Pancreas (tissue), 10 donors: ENCODE measurements at regions not wholly inside any gene's neighbourhood (a gene's known extent, or its start where the extent isn't known, plus 50 kb on each side); places are given as distances from the start of the nearest gene placed in this dataset.
A peak's percentile ranks its signal among the peaks of the same experiment; 100 is the strongest.

Experiments
- ATAC-seq, 4 donors: fragments of 200-7000 bp; cut with Tn5 transposase; one replicate each; pipeline versions ENCODE4 v1.8.0 to v1.9.1; 2020; ENCODE audit warnings: mild to moderate bottlenecking in 4 of 4, moderate library complexity in 4 of 4
- DNase-seq, 6 donors: peaks; one replicate each; pipeline ENCODE4 v3.0.0-alpha.2; 2020
- FAIRE-seq: peaks from 2 replicates; lab custom pipeline; 2012; peaks lifted over from hg19 to GRCh38; lab: Jason Lieb, UNC
- H3K27ac ChIP-seq, 4 donors: fragments of 200-600 bp; sonication (generic); 1 replicate in 3 of 4; 2 replicates in 1 of 4; pipeline versions ENCODE4 v1.5.0 to v1.8.0; 2020
- H3K27me3 ChIP-seq, 4 donors: fragments of 200-600 bp; one replicate each; pipeline ENCODE4 v1.8.0; 2021
- H3K36me3 ChIP-seq, 3 donors: fragments of 200-600 bp; sonication (generic) in 1 of 3; one replicate each; pipeline versions ENCODE4 v1.5.0 to v1.8.0; 2020 to 2021
- H3K4me1 ChIP-seq, 3 donors: fragments of 200-600 bp; one replicate each; pipeline ENCODE4 v1.8.0; 2021
- H3K4me3 ChIP-seq, 4 donors: fragments of 200-600 bp; sonication (generic) in 2 of 4; one replicate each; pipeline versions ENCODE4 v1.5.0 to v1.8.0; 2020 to 2021
- H3K9me3 ChIP-seq, 4 donors: fragments of 200-600 bp; one replicate each; pipeline ENCODE4 v1.8.0; 2021
- CTCF ChIP-seq, 4 donors: fragments of 200-600 bp; sonication (generic) in 3 of 4; IDR thresholded peaks; one replicate each; pipeline versions ENCODE4 v1.5.0 to v1.8.0; 2021; ENCODE audit warnings: antibody characterized with exemption in 4 of 4
- WGBS, 2 donors: extraction: QIAGEN DNeasy Blood & Tissue Kit; methylation state at CpG; one replicate each; pipeline ENCODE4 v1.1.7; 2013; 5-methylcytosine and 5-hydroxymethylcytosine counted together
- intact Hi-C, 3 donors: fragments of 100-400 bp; cut with DNase I; formaldehyde crosslinking; loops; one replicate each; pipeline versions ENCODE4 v1.11.1 to v1.14.2; 2022
- donor health status: healthy with polysubstance abuse.
- donor health status: DM: no; HTN: no; CAD: no; lungs with moderate emphysema.
- donor health status: DM: no; HTN: no; CAD: no.
- donor health status: control.
- donor health status: control.
- donor health status: Bipolar disorder and iron deficiency.
- donor health status: DM: yes; HTN: yes; CAD: no.
- donor health status: DM: no; HTN: no; CAD: no.
- donor health status: DM: no; HTN: no; CAD: no.
- donor health status: DM: yes; HTN: yes; CAD: no.

- TF ChIP-seq CTCF (IDR thresholded peaks at IDR 0.05): no peak
- Histone ChIP-seq H3K4me3 (no peak overlapping the region), H3K27ac (no peak overlapping the region), H3K4me1 (no peaks in the 10 kb centered on the region), H3K36me3 (no peaks in the 10 kb centered on the region), H3K27me3 (no peaks in the 10 kb centered on the region), H3K9me3 (no peaks in the 10 kb centered on the region)
- DNase-seq (no peak), ATAC-seq (peak in 1 of 4 donors; percentile 17), FAIRE-seq (no peak)
- intact Hi-C loops: no loop called here
- 74 to 91% methylated on average over 2 of the region's 2 CpGs for WGBS, 2 donors
These were observed 63.0 kb upstream of the RBPJ start for GRCh38 chr4:26257850-26258249.

GRCh38 chr4:26260571-26260970, 60.2 kb upstream of the RBPJ start:
- Histone ChIP-seq H3K4me3 (no peak overlapping the region), H3K36me3 (no peaks in the 10 kb centered on the region), H3K4me1 (no peaks in the 10 kb centered on the region), H3K27ac (no peak overlapping the region), H3K27me3 (no peaks in the 10 kb centered on the region), H3K9me3 (no peaks in the 10 kb centered on the region)
- WGBS, 2 donors: 73 to 84% methylated on average over 2 of the region's 2 CpGs
- ATAC-seq: no peak
- no peak for DNase-seq
- no peak for TF ChIP-seq CTCF (IDR thresholded peaks at IDR 0.05)
- FAIRE-seq: no peak
- intact Hi-C loops: no loop called here

- Histone ChIP-seq H3K36me3 (no peaks in the 10 kb centered on the region), H3K4me3 (no peak overlapping the region), H3K9me3 (no peaks in the 10 kb centered on the region), H3K27ac (no peak overlapping the region), H3K27me3 (no peaks in the 10 kb centered on the region), H3K4me1 (no peaks in the 10 kb centered on the region)
- 55 to 68% methylated on average over 2 of the region's 2 CpGs for WGBS, 2 donors
- intact Hi-C loops: no loop called here
- FAIRE-seq: no peak
- ATAC-seq: peak in 1 of 4 donors; percentile 25
- DNase-seq: no peak
- TF ChIP-seq CTCF (IDR thresholded peaks at IDR 0.05): no peak
These were observed 59.4 kb upstream of the RBPJ start for GRCh38 chr4:26261405-26261804.

- H3K27ac ChIP-seq: no peak overlapping the region
- 74 to 76% methylated on average over 5 of the region's 5 CpGs for WGBS, 2 donors
- no peaks in the 10 kb centered on the region for H3K27me3 ChIP-seq
- H3K9me3 ChIP-seq: no peaks in the 10 kb centered on the region
- intact Hi-C loops: no loop called here
- no peak for DNase-seq
- H3K4me1 ChIP-seq: no peaks in the 10 kb centered on the region
- FAIRE-seq: no peak
- ATAC-seq: no peak
- H3K4me3 ChIP-seq: no peak overlapping the region
- no peaks in the 10 kb centered on the region for H3K36me3 ChIP-seq
- TF ChIP-seq CTCF (IDR thresholded peaks at IDR 0.05): no peak
These were observed 57.6 kb upstream of the RBPJ start for GRCh38 chr4:26263165-26263564.

GRCh38 chr4:26264109-26264508, 56.7 kb upstream of the RBPJ start:
- 95 to 98% methylated on average over 5 of the region's 5 CpGs for WGBS, 2 donors
- H3K9me3 ChIP-seq: no peaks in the 10 kb centered on the region
- no peak for FAIRE-seq

More at GRCh38 chr4:26264109-26264508, 56.7 kb upstream of the RBPJ start:
- Histone ChIP-seq H3K4me1 (no peaks in the 10 kb centered on the region), H3K4me3 (no peak overlapping the region), H3K27me3 (no peaks in the 10 kb centered on the region), H3K36me3 (no peaks in the 10 kb centered on the region), H3K27ac (no peak overlapping the region)
- DNase-seq: no peak
- intact Hi-C loops: no loop called here
- no peak for ATAC-seq
- TF ChIP-seq CTCF (IDR thresholded peaks at IDR 0.05): no peak
